ENCODE measurements at regions not wholly inside any gene's neighbourhood (a gene's known extent, or its start where the extent isn't known, plus 50 kb on each side); places are given as distances from the start of the nearest gene placed in this dataset.

- no peak for DNase-seq (ENCODE audit: low read depth)
These were observed 247.5 kb upstream of the LRIG1 start for GRCh38 chr3:66748175-66748876.

- no peak for DNase-seq (ENCODE audit: low read depth)
These were observed 246.3 kb upstream of the KBTBD8 start for GRCh38 chr3:66751842-66752241.

GRCh38 chr3:66753670-66754069, 244.4 kb upstream of the KBTBD8 start:
- no peak for DNase-seq (ENCODE audit: low read depth)

GRCh38 chr3:66754613-66755012, 243.5 kb upstream of the KBTBD8 start:
- no peak for DNase-seq (ENCODE audit: low read depth)

- no peak for DNase-seq (ENCODE audit: low read depth)
These were observed 242.2 kb upstream of the KBTBD8 start for GRCh38 chr3:66755924-66756323.

GRCh38 chr3:66756468-66757036, 241.6 kb upstream of the KBTBD8 start:
- DNase-seq (ENCODE audit: low read depth), result no peak

GRCh38 chr3:66761093-66761780, 236.9 kb upstream of the KBTBD8 start:
- DNase-seq (ENCODE audit: low read depth), result no peak

- DNase-seq (ENCODE audit: low read depth), result no peak
These were observed 235.0 kb upstream of the KBTBD8 start for GRCh38 chr3:66762916-66763693.

- no peak for DNase-seq (ENCODE audit: low read depth)
These were observed 220.0 kb upstream of the KBTBD8 start for GRCh38 chr3:66778107-66778506.

GRCh38 chr3:66778777-66779176, 219.3 kb upstream of the KBTBD8 start:
- DNase-seq (ENCODE audit: low read depth), result no peak

GRCh38 chr3:66785191-66785909, 212.8 kb upstream of the KBTBD8 start:
- DNase-seq (ENCODE audit: low read depth), result no peak

GRCh38 chr3:66789580-66790237, 208.4 kb upstream of the KBTBD8 start:
- no peak for DNase-seq (ENCODE audit: low read depth)

GRCh38 chr3:66792086-66792485, 206.0 kb upstream of the KBTBD8 start:
- no peak for DNase-seq (ENCODE audit: low read depth)

- DNase-seq (ENCODE audit: low read depth), result no peak
These were observed 202.7 kb upstream of the KBTBD8 start for GRCh38 chr3:66795365-66795764.

- no peak for DNase-seq (ENCODE audit: low read depth)
These were observed 201.8 kb upstream of the KBTBD8 start for GRCh38 chr3:66796343-66796742.

- no peak for DNase-seq (ENCODE audit: low read depth)
These were observed 200.1 kb upstream of the KBTBD8 start for GRCh38 chr3:66797889-66798560.

- DNase-seq (ENCODE audit: low read depth), result no peak
These were observed 197.1 kb upstream of the KBTBD8 start for GRCh38 chr3:66800941-66801545.

- DNase-seq (ENCODE audit: low read depth), result no peak
These were observed 194.9 kb upstream of the KBTBD8 start for GRCh38 chr3:66803206-66803605.

- no peak for DNase-seq (ENCODE audit: low read depth)
These were observed 194.1 kb upstream of the KBTBD8 start for GRCh38 chr3:66803721-66804695.

Measured in activated T-cell treated with anti-CD3 and anti-CD28 coated beads for 24 hours (primary cell).